SK-N-SH treated with all-trans-retinoic acid at 6 μM for 48 hours (cell line): ENCODE measurements at regions not wholly inside any gene's neighbourhood (a gene's known extent, or its start where the extent isn't known, plus 50 kb on each side); places are given as distances from the start of the nearest gene placed in this dataset.
A peak's percentile ranks its signal among the peaks of the same experiment; 100 is the strongest.

Experiments
- ATAC-seq: fragments of 200-7000 bp; cut with Tn5 transposase; 3 replicates; pipeline ENCODE4 v1.9.1; 2020; ENCODE audit warnings: mild to moderate bottlenecking, moderate library complexity
- ARNTL ChIP-seq: fragments of 450-650 bp; formaldehyde crosslinking; IDR thresholded peaks from 2 replicates; pipeline ENCODE4 v1.5.0; 2020; ENCODE audit warnings: low read depth, mild to moderate bottlenecking, moderate library complexity, borderline replicate concordance
- BACH2 ChIP-seq: fragments of 250-450 bp; sonication (Bioruptor Pico); IDR thresholded peaks from 2 replicates; pipeline ENCODE4 v1.9.0; 2021; ENCODE audit warnings: mild to moderate bottlenecking, borderline replicate concordance
- CREB5 ChIP-seq: fragments of 250-450 bp; sonication (Bioruptor Pico); IDR thresholded peaks from 2 replicates; pipeline ENCODE4 v1.5.1; 2020; ENCODE audit warnings: low read depth, mild to moderate bottlenecking, moderate library complexity
- CSRNP3 ChIP-seq: fragments of 250-450 bp; sonication (Bioruptor Pico); IDR thresholded peaks from 2 replicates; pipeline ENCODE4 v1.5.1; 2021; ENCODE audit warnings: mild to moderate bottlenecking, moderate library complexity
- GLIS3 ChIP-seq: fragments of 250-450 bp; sonication (Bioruptor Pico); IDR thresholded peaks from 2 replicates; pipeline ENCODE4 v1.5.0; 2020; ENCODE audit warnings: mild to moderate bottlenecking, moderate library complexity
- ISL1 ChIP-seq: fragments of 250-450 bp; sonication (Bioruptor Pico); IDR thresholded peaks from 2 replicates; pipeline ENCODE4 v2.1.2; 2022; ENCODE audit warnings: mild to moderate bottlenecking, moderate library complexity
- PATZ1 ChIP-seq: fragments of 250-450 bp; sonication (Bioruptor Pico); IDR thresholded peaks from 2 replicates; pipeline ENCODE4 v1.8.0; 2020; ENCODE audit warnings: mild to moderate bottlenecking, moderate library complexity, borderline replicate concordance
- POU6F1 ChIP-seq: fragments of 250-450 bp; sonication (Bioruptor Pico); IDR thresholded peaks from 2 replicates; pipeline ENCODE4 v1.8.0; 2021; ENCODE audit warnings: low read depth, mild to moderate bottlenecking, moderate library complexity, borderline replicate concordance
- PPARA ChIP-seq: fragments of 250-450 bp; sonication (Bioruptor Pico); IDR thresholded peaks from 2 replicates; pipeline ENCODE4 v1.5.0; 2020; ENCODE audit warnings: mild to moderate bottlenecking, borderline replicate concordance
- RARB ChIP-seq: fragments of 250-450 bp; sonication (Bioruptor Pico); IDR thresholded peaks from 2 replicates; pipeline ENCODE4 v1.8.0; 2021; ENCODE audit warnings: mild to moderate bottlenecking, moderate library complexity
- SNAI2 ChIP-seq: fragments of 250-450 bp; sonication (Bioruptor Pico); IDR thresholded peaks from 2 replicates; pipeline ENCODE4 v1.5.0; 2020; ENCODE audit warnings: mild to moderate bottlenecking, moderate library complexity
- TCF4 ChIP-seq: fragments of 250-450 bp; sonication (Bioruptor Pico); IDR thresholded peaks from 2 replicates; pipeline ENCODE4 v1.8.0; 2021; ENCODE audit warnings: mild to moderate bottlenecking, moderate library complexity, borderline replicate concordance
- TSHZ2 ChIP-seq: fragments of 250-450 bp; sonication (Bioruptor Pico); IDR thresholded peaks from 2 replicates; pipeline ENCODE4 v1.5.0; 2020; ENCODE audit warnings: mild to moderate bottlenecking, moderate library complexity
- ZC3H10 ChIP-seq: fragments of 250-450 bp; sonication (Bioruptor Pico); IDR thresholded peaks from 2 replicates; pipeline ENCODE4 v1.5.1; 2021; ENCODE audit warnings: mild to moderate bottlenecking, moderate library complexity
- ZFP3 ChIP-seq: fragments of 250-450 bp; sonication (Bioruptor Pico); IDR thresholded peaks from 2 replicates; pipeline ENCODE4 v1.5.0; 2020; ENCODE audit warnings: mild to moderate bottlenecking, moderate library complexity
- ZFP30 ChIP-seq: fragments of 450-650 bp; formaldehyde crosslinking; IDR thresholded peaks from 2 replicates; pipeline ENCODE4 v1.5.0; 2022; ENCODE audit warnings: mild to moderate bottlenecking, moderate library complexity
- ZNF565 ChIP-seq: fragments of 450-650 bp; formaldehyde crosslinking; conservative IDR thresholded peaks from 2 replicates; pipeline ENCODE4 v1.5.0; 2020; ENCODE audit warnings: low read depth, mild to moderate bottlenecking, moderate library complexity
- ZNF70 ChIP-seq: fragments of 450-650 bp; formaldehyde crosslinking; IDR thresholded peaks from 2 replicates; pipeline ENCODE4 v1.5.0; 2020; ENCODE audit warnings: mild to moderate bottlenecking, moderate library complexity
- ZNF8 ChIP-seq: fragments of 450-650 bp; formaldehyde crosslinking; IDR thresholded peaks from 2 replicates; pipeline ENCODE4 v1.5.0; 2020; ENCODE audit warnings: mild to moderate bottlenecking, moderate library complexity

GRCh38 chr3:15998911-15999310 lies 175.6 kb upstream of the GALNT15 start:
- ATAC-seq = no peak
- TF ChIP-seq PATZ1 (CRISPR knock-in tag) (no peak), RARB (CRISPR knock-in tag) (no peak), TCF4 (CRISPR knock-in tag) (no peak), PPARA (CRISPR knock-in tag) (no peak), ZNF70 (no peak), GLIS3 (no peak), CSRNP3 (CRISPR knock-in tag) (no peak), POU6F1 (CRISPR knock-in tag) (no peak), ZNF8 (no peak), CREB5 (CRISPR knock-in tag) (no peak), ZFP30 (CRISPR knock-in tag) (no peak), SNAI2 (CRISPR knock-in tag) (no peak)

GRCh38 chr3:16004812-16005211 lies 169.7 kb upstream of the GALNT15 start:
- no peak for ATAC-seq
- TF ChIP-seq ZFP3 (no peak), TCF4 (CRISPR knock-in tag) (no peak), ZNF565 (CRISPR knock-in tag) (no peak), SNAI2 (CRISPR knock-in tag) (no peak)

- ATAC-seq = no peak; the same call in 2 of the 3 replicates
- no peak for TF ChIP-seq PATZ1 (CRISPR knock-in tag)
- TF ChIP-seq GLIS3 = no peak
- no peak for TF ChIP-seq TCF4 (CRISPR knock-in tag)
- no peak for TF ChIP-seq RARB (CRISPR knock-in tag)
- no peak for TF ChIP-seq TSHZ2 (CRISPR knock-in tag)
- no peak for TF ChIP-seq ISL1
These were observed 163.1 kb upstream of the GALNT15 start for GRCh38 chr3:16011376-16011775.

GRCh38 chr3:16012086-16012485 lies 162.4 kb upstream of the GALNT15 start:
- ATAC-seq = peak; percentile 93
- TF ChIP-seq ZNF8 = no peak
- no peak for TF ChIP-seq PPARA (CRISPR knock-in tag)
- no peak for TF ChIP-seq BACH2
- no peak for TF ChIP-seq ZFP3
- TF ChIP-seq ISL1 = no peak
- TF ChIP-seq TSHZ2 (CRISPR knock-in tag) = no peak
- no peak for TF ChIP-seq ZFP30 (CRISPR knock-in tag)
- TF ChIP-seq ARNTL = no peak
- no peak for TF ChIP-seq ZNF565 (CRISPR knock-in tag)
- no peak for TF ChIP-seq PATZ1 (CRISPR knock-in tag)
- TF ChIP-seq ZC3H10 = no peak
- TF ChIP-seq RARB (CRISPR knock-in tag) = no peak
